K562 (cell line): ENCODE measurements at regions not wholly inside any gene's neighbourhood (a gene's known extent, or its start where the extent isn't known, plus 50 kb on each side); places are given as distances from the start of the nearest gene placed in this dataset.

Experiments
- ATAC-seq: fragments of 200-7000 bp; cut with Tn5 transposase; 3 replicates; pipeline ENCODE4 v1.9.1; 2020; ENCODE audit warnings: moderate library complexity
- BruUV-seq: library from RNA; stranded (reverse); fragments of 400-500 nt; replicated peaks from 2 replicates; lab custom pipeline; 2021; lab: Mats Ljungman, UMichigan
- CTCF ChIA-PET: fragments of 300-600 bp; formaldehyde crosslinking; extraction: SDS; loops from one replicate; lab custom pipeline; 2021; ENCODE audit warnings: low intra/inter-chr PET ratio; lab: Yijun Ruan, JAX
- POLR2A ChIA-PET: fragments of 300-600, 350-650 bp; sonication (Branson Sonifier 250); formaldehyde crosslinking; extraction: SDS; loops from one replicate; lab custom pipeline; 2021; ENCODE audit warnings: antibody characterized with exemption, inconsistent platforms; lab: Yijun Ruan, JAX
- DNase-seq, 4 experiments: peaks; one replicate each; pipeline versions ENCODE4 v3.0.0 to v3.0.0-alpha.2; 2011 to 2018; ENCODE audit warnings: low spot score in 3 of 4, mixed read lengths in 3 of 4; ENCODE audit errors: extremely low read depth in 1 of 4
- FAIRE-seq: peaks from 2 replicates; lab custom pipeline; 2011; peaks lifted over from hg19 to GRCh38; lab: Jason Lieb, UNC
- H2AFZ ChIP-seq: 2 replicates; pipeline ENCODE4 v1.6.0; 2011; ENCODE audit warnings: low read depth, low read length, control low read depth, inconsistent platforms
- H3K27ac ChIP-seq: fragments of 200-600 bp; 3 replicates; pipeline ENCODE4 v1.8.0; 2011; ENCODE audit warnings: low read depth, mild to moderate bottlenecking, control low read depth, inconsistent platforms, low read length, moderate library complexity, mixed read lengths; ENCODE audit errors: extremely low read depth
- H3K27me3 ChIP-seq, 2 experiments: fragments of 300-600 bp in 1 of 2; 2 replicates in 1 of 2; 3 replicates in 1 of 2; pipeline versions ENCODE4 v1.6.0 to v1.8.0; 2011; ENCODE audit warnings: inconsistent platforms in 2 of 2, low read length in 2 of 2, mild to moderate bottlenecking in 1 of 2, mixed read lengths in 1 of 2, moderate library complexity in 1 of 2; ENCODE audit not compliant: control insufficient read depth in 2 of 2, insufficient read depth in 2 of 2
- H3K36me3 ChIP-seq: fragments of 300-600 bp; 3 replicates; pipeline ENCODE4 v1.8.0; 2011; ENCODE audit warnings: mild to moderate bottlenecking, low read length, inconsistent platforms; ENCODE audit not compliant: control insufficient read depth, insufficient read depth
- H3K4me1 ChIP-seq, 2 experiments: fragments of 200-600 bp in 1 of 2; replicated peaks in 1 of 2; 2 replicates in 1 of 2; 3 replicates in 1 of 2; pipeline versions ENCODE4 v1.5.1 to v1.8.0; 2011; ENCODE audit warnings: inconsistent platforms in 2 of 2, low read length in 2 of 2, mild to moderate bottlenecking in 1 of 2, mixed read lengths in 1 of 2, moderate library complexity in 1 of 2; ENCODE audit not compliant: control insufficient read depth in 2 of 2, insufficient read depth in 2 of 2
- H3K4me2 ChIP-seq: 2 replicates; pipeline ENCODE4 v1.6.1; 2011; ENCODE audit warnings: low read length, control low read depth, inconsistent platforms, mixed read lengths; ENCODE audit not compliant: insufficient read depth
- H3K4me3 ChIP-seq: fragments of 200-600 bp; sonication (generic), shearing (Covaris generic); 2 replicates; pipeline ENCODE4 v1.5.1; 2016; ENCODE audit warnings: control low read depth, inconsistent platforms
- H3K79me2 ChIP-seq: fragments of 200-600 bp; 3 replicates; pipeline ENCODE4 v1.8.0; 2011; ENCODE audit warnings: low read length, inconsistent platforms; ENCODE audit not compliant: control insufficient read depth, insufficient read depth
- H3K9ac ChIP-seq, 2 experiments: 2 replicates each; pipeline versions ENCODE4 v1.6.0 to v1.6.1; 2011; ENCODE audit warnings: low read depth in 2 of 2, low read length in 2 of 2, control low read depth in 1 of 2, inconsistent platforms in 1 of 2, mild to moderate bottlenecking in 1 of 2, mixed read lengths in 1 of 2; ENCODE audit not compliant: insufficient read depth in 1 of 2
- H3K9me1 ChIP-seq: one replicate; pipeline ENCODE4 v1.6.0; 2011; ENCODE audit warnings: inconsistent platforms, mild to moderate bottlenecking, low read length, moderate library complexity; ENCODE audit not compliant: control insufficient read depth, insufficient read depth
- H3K9me3 ChIP-seq: replicated peaks from 2 replicates; pipeline ENCODE4 v1.5.1; 2011; ENCODE audit warnings: low read depth, low read length, inconsistent platforms; ENCODE audit not compliant: control insufficient read depth, insufficient read depth
- H4K20me1 ChIP-seq: replicated peaks from 2 replicates; pipeline ENCODE4 v1.6.1; 2011; ENCODE audit warnings: low read length, inconsistent platforms, mixed read lengths; ENCODE audit not compliant: control insufficient read depth, insufficient read depth
- BACH1 ChIP-seq: fragments of 200-800 bp; sonication (Bioruptor generic); IDR thresholded peaks from 2 replicates; pipeline ENCODE4 v1.6.1; 2016; ENCODE audit warnings: missing genetic modification characterization, missing compliant biosample characterization
- CSDE1 ChIP-seq, 2 experiments: fragments of 450-650 bp; IDR thresholded peaks; 2 replicates each; pipeline ENCODE4 v1.6.1; 2016; ENCODE audit warnings: mild to moderate bottlenecking in 1 of 2
- FIP1L1 ChIP-seq: fragments of 200-400 bp; formaldehyde crosslinking; IDR thresholded peaks from 2 replicates; pipeline ENCODE4 v1.6.1; 2018; ENCODE audit warnings: mild to moderate bottlenecking, low read depth, low read length; ENCODE audit not compliant: poor library complexity, severe bottlenecking
- KDM1A ChIP-seq, 2 experiments: fragments of 450-650 bp; IDR thresholded peaks; 2 replicates each; pipeline ENCODE4 v1.6.1; 2016; ENCODE audit warnings: mild to moderate bottlenecking in 2 of 2
- NONO ChIP-seq, 2 experiments: fragments of 200-400 bp in 1 of 2; fragments of 450-650 bp in 1 of 2; formaldehyde crosslinking in 1 of 2; IDR thresholded peaks; 2 replicates each; pipeline ENCODE4 v1.6.1; 2017; ENCODE audit warnings: low read depth in 2 of 2, mild to moderate bottlenecking in 2 of 2, moderate library complexity in 2 of 2, low read length in 1 of 2
- RBBP5 ChIP-seq: fragments of 200-600 bp; sonication (generic); IDR thresholded peaks from 2 replicates; pipeline ENCODE4 v1.6.1; 2012; ENCODE audit warnings: borderline replicate concordance, mild to moderate bottlenecking, low read length, control low read depth, inconsistent platforms; ENCODE audit not compliant: insufficient read depth, poor library complexity, severe bottlenecking
- SRF ChIP-seq, 2 experiments: fragments of 250-450, 450-650 bp in 1 of 2; sonication (Bioruptor Pico) in 1 of 2; sonication (generic) in 1 of 2; formaldehyde crosslinking; IDR thresholded peaks; 2 replicates each; pipeline versions ENCODE4 v1.5.0 to v1.5.1; 2020 to 2022; ENCODE audit warnings: mild to moderate bottlenecking in 1 of 2, missing genetic modification reagents in 1 of 2
- STAT5B ChIP-seq: fragments of 250-450 bp; sonication (Bioruptor Pico); IDR thresholded peaks from 2 replicates; pipeline ENCODE4 v1.8.0; 2021; ENCODE audit warnings: mild to moderate bottlenecking, inconsistent platforms
- ZNF3 ChIP-seq: fragments of 250-450 bp; sonication (Bioruptor Pico); IDR thresholded peaks from 2 replicates; pipeline ENCODE4 v1.5.0; 2021; ENCODE audit warnings: mild to moderate bottlenecking, moderate library complexity
- ZNF408 ChIP-seq: fragments of 250-450 bp; sonication (Bioruptor Pico); IDR thresholded peaks from 2 replicates; pipeline ENCODE4 v1.4.0; 2020; ENCODE audit warnings: low read depth, mild to moderate bottlenecking, moderate library complexity
- WGBS: fragments of 100-300 bp; shearing (Covaris generic); methylation state at CpG from one replicate; pipeline ENCODE4 v1.1.6; 2016; ENCODE audit warnings: low coverage, mixed read lengths; ENCODE audit not compliant: insufficient coverage; ENCODE audit errors: missing lambda C conversion rate; 5-methylcytosine and 5-hydroxymethylcytosine counted together
- in situ Hi-C: fragments of 300-500 bp; cut with MboI; formaldehyde crosslinking; loops from 4 replicates; pipeline ENCODE4 v1.15.0; 2018; ENCODE audit warnings: inconsistent platforms, mixed read lengths
- intact Hi-C: fragments of 100-400 bp; cut with micrococcal nuclease; formaldehyde crosslinking; loops from 2 replicates; pipeline ENCODE4 v1.14.2; 2022
- TF ChIP-seq, protein P1 (sequence below): fragments of 450-650 bp; conservative IDR thresholded peaks from 2 replicates; pipeline ENCODE4 v1.6.1; 2016; ENCODE audit warnings: missing genetic modification characterization, low read depth, mild to moderate bottlenecking, missing compliant biosample characterization, moderate library complexity

DNA sequence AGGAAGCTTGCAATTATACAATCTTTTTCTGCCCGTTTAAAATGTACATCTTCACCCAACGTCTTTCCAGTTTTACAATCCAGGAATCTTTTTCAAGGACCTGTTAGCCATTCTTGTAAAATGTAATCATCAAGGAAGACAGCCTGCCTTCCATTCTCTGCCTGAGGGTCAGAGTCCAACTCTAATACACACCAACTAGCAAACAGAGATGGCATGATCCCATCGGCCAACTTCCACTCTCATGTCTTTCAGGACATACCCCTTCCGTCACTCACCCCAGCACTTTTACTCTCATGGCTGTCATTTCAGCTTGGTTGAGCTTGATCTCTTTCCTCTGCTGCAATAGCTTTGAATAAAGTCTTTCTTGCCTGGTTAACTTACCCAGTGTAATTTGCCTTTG is 172.5 kb upstream of the NETO1 start:
- in situ Hi-C loops = no loop called here
- TF ChIP-seq RBBP5 = no peak
- no peak for TF ChIP-seq FIP1L1
- no peak for TF ChIP-seq STAT5B (CRISPR knock-in tag)
- TF ChIP-seq CSDE1 (IDR thresholded peaks at IDR 0.05) = no peak
- TF ChIP-seq, protein P1, sequence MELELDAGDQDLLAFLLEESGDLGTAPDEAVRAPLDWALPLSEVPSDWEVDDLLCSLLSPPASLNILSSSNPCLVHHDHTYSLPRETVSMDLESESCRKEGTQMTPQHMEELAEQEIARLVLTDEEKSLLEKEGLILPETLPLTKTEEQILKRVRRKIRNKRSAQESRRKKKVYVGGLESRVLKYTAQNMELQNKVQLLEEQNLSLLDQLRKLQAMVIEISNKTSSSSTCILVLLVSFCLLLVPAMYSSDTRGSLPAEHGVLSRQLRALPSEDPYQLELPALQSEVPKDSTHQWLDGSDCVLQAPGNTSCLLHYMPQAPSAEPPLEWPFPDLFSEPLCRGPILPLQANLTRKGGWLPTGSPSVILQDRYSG (tag) = no peak
- TF ChIP-seq ZNF3 (CRISPR knock-in tag) = no peak
- TF ChIP-seq ZNF408 (CRISPR knock-in tag) = no peak
- TF ChIP-seq KDM1A (IDR thresholded peaks at IDR 0.05) = no peak
- no peak for TF ChIP-seq NONO (IDR thresholded peaks at IDR 0.05; ENCODE audit: low read depth in 2 of 2, low read length in 1 of 2)
- no peak for TF ChIP-seq SRF (CRISPR knock-in tag; IDR thresholded peaks at IDR 0.05)
- no peak for TF ChIP-seq BACH1

More for the DNA sequence above, 172.5 kb upstream of the NETO1 start:
- intact Hi-C loops = no loop called here
- H3K9ac ChIP-seq = no peak overlapping the region
- DNase-seq (no peak), ATAC-seq (no peak), FAIRE-seq (no peak)
- 3% methylated on average over 4 of the region's 4 CpGs for WGBS
- no peak overlapping the region for H3K4me2 ChIP-seq
- no peaks in the 10 kb centered on the region for H3K36me3 ChIP-seq
- POLR2A ChIA-PET = no interaction called here
- H2AFZ ChIP-seq = no peak overlapping the region
- no peaks in the 10 kb centered on the region for H3K9me1 ChIP-seq
- H3K4me1 ChIP-seq = no peaks in the 10 kb centered on the region
- BruUV-seq = no TSS peak
- no peaks in the 10 kb centered on the region for H3K9me3 ChIP-seq
- H3K79me2 ChIP-seq = no peaks in the 10 kb centered on the region
- no peaks in the 10 kb centered on the region for H3K27me3 ChIP-seq
- no peak overlapping the region for H3K4me3 ChIP-seq
- no peak overlapping the region for H3K27ac ChIP-seq
- CTCF ChIA-PET = no interaction called here
- H4K20me1 ChIP-seq = no peaks in the 10 kb centered on the region
